Mesendoderm (in vitro differentiated cells): ENCODE measurements at regions not wholly inside any gene's neighbourhood (a gene's known extent, or its start where the extent isn't known, plus 50 kb on each side); places are given as distances from the start of the nearest gene placed in this dataset.

Experiments used
- DNase-seq: peaks from one replicate; pipeline ENCODE4 v3.0.0; 2013
- H2AK5ac ChIP-seq: 2 replicates; pipeline ENCODE4 v1.6.1; 2013; ENCODE audit warnings: low read length, inconsistent platforms
- H2BK120ac ChIP-seq: 2 replicates; pipeline ENCODE4 v1.6.1; 2013; ENCODE audit warnings: low read depth, mild to moderate bottlenecking, low read length, moderate library complexity, mixed read lengths
- H2BK15ac ChIP-seq: replicated peaks from 2 replicates; pipeline ENCODE4 v1.6.1; 2013; ENCODE audit warnings: low read depth, mild to moderate bottlenecking, moderate library complexity
- H2BK5ac ChIP-seq: 2 replicates; pipeline ENCODE4 v1.6.1; 2013; ENCODE audit warnings: low read length, inconsistent platforms
- H3K18ac ChIP-seq: 2 replicates; pipeline ENCODE4 v1.6.1; 2013; ENCODE audit warnings: mild to moderate bottlenecking, low read length, mixed read lengths
- H3K23ac ChIP-seq: one replicate; pipeline ENCODE4 v1.6.1; 2013; ENCODE audit warnings: low read length
- H3K27ac ChIP-seq: 2 replicates; pipeline ENCODE4 v1.5.1; 2013; ENCODE audit warnings: low read depth, mild to moderate bottlenecking, inconsistent platforms, low read length, moderate library complexity
- H3K27me3 ChIP-seq: 2 replicates; pipeline ENCODE4 v1.6.1; 2013; ENCODE audit warnings: low read length, control low read depth, mild to moderate bottlenecking, inconsistent platforms; ENCODE audit not compliant: insufficient read depth, poor library complexity
- H3K36me3 ChIP-seq: 2 replicates; pipeline ENCODE4 v1.6.1; 2013; ENCODE audit warnings: low read length, inconsistent platforms; ENCODE audit not compliant: control insufficient read depth, insufficient read depth
- H3K4ac ChIP-seq: one replicate; pipeline ENCODE4 v1.6.1; 2013; ENCODE audit warnings: low read depth, mild to moderate bottlenecking, low read length, moderate library complexity
- H3K4me1 ChIP-seq: 2 replicates; pipeline ENCODE4 v1.6.1; 2013; ENCODE audit warnings: low read depth, low read length, inconsistent platforms; ENCODE audit not compliant: control insufficient read depth
- H3K4me2 ChIP-seq: 2 replicates; pipeline ENCODE4 v1.6.1; 2013; ENCODE audit warnings: low read length
- H3K4me3 ChIP-seq: 2 replicates; pipeline ENCODE4 v1.5.1; 2013; ENCODE audit warnings: mild to moderate bottlenecking, low read length
- H3K56ac ChIP-seq: one replicate; pipeline ENCODE4 v1.6.1; 2013; ENCODE audit warnings: low read length
- H3K79me1 ChIP-seq: 2 replicates; pipeline ENCODE4 v1.6.1; 2013; ENCODE audit warnings: low read length, inconsistent platforms
- H3K79me2 ChIP-seq: 2 replicates; pipeline ENCODE4 v1.6.1; 2013; ENCODE audit warnings: mild to moderate bottlenecking, low read length; ENCODE audit not compliant: control insufficient read depth, insufficient read depth
- H3K9ac ChIP-seq: 2 replicates; pipeline ENCODE4 v1.6.1; 2013; ENCODE audit warnings: low read length, inconsistent platforms
- H4K5ac ChIP-seq: one replicate; pipeline ENCODE4 v1.6.1; 2013; ENCODE audit warnings: low read length
- H4K8ac ChIP-seq: one replicate; pipeline ENCODE4 v1.6.1; 2013; ENCODE audit warnings: low read depth, mild to moderate bottlenecking, control low read depth, low read length, moderate library complexity
- WGBS: extraction: QIAGEN DNeasy Blood & Tissue Kit; methylation state at CpG from one replicate; pipeline ENCODE4 v1.1.7; 2013; ENCODE audit warnings: low lambda C conversion rate, missing lambda C conversion rate; ENCODE audit not compliant: insufficient coverage; ENCODE audit errors: extremely low coverage; 5-methylcytosine and 5-hydroxymethylcytosine counted together

DNA sequence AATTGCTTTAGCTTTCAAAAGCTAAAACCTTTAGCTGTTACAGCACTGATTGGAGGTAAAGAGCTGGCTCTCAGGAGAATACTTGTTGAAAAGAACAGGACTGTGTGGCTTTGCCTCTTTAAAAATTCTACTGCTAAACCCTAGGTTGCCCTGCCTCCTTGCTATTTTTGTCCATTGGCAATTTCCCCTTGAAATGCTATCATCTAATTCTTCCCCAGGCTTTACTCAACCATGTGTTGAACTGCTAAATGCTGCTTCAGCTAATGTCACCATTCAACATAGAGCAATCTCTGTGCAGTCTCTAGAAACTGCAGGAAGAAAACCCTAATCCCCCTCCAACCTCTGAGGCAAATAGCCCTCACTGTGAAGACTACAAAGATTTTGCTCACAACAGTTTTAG, 203.7 kb upstream of the ARX start:
- H2BK120ac ChIP-seq: no peak overlapping the region

GRCh38 chrX:25213611-25214010, 197.8 kb upstream of the ARX start:
- no peak for DNase-seq
- Histone ChIP-seq H3K27ac (no peak overlapping the region), H3K4ac (no peak overlapping the region), H3K4me1 (no peaks in the 10 kb centered on the region), H3K9ac (no peak overlapping the region), H3K23ac (no peak overlapping the region), H2BK120ac (no peak overlapping the region), H3K4me3 (no peak overlapping the region), H3K36me3 (no peaks in the 10 kb centered on the region), H3K4me2 (no peak overlapping the region), H4K5ac (no peak overlapping the region), H3K18ac (no peak overlapping the region), H3K79me2 (no peaks in the 10 kb centered on the region), H3K56ac (no peak overlapping the region), H2AK5ac (no peak overlapping the region), H2BK15ac (no peak overlapping the region), H3K27me3 (no peaks in the 10 kb centered on the region), H2BK5ac (no peak overlapping the region), H4K8ac (no peak overlapping the region), H3K79me1 (no peaks in the 10 kb centered on the region)

More for the DNA sequence above, 203.7 kb upstream of the ARX start:
- Histone ChIP-seq H3K4me3 (no peak overlapping the region), H3K56ac (no peak overlapping the region), H2AK5ac (no peak overlapping the region), H3K79me1 (no peaks in the 10 kb centered on the region), H3K27ac (no peak overlapping the region), H3K79me2 (no peaks in the 10 kb centered on the region), H2BK5ac (no peak overlapping the region), H3K23ac (no peak overlapping the region), H3K4ac (no peak overlapping the region), H2BK15ac (no peak overlapping the region), H4K8ac (no peak overlapping the region), H3K9ac (no peak overlapping the region), H4K5ac (no peak overlapping the region), H3K27me3 (no peaks in the 10 kb centered on the region), H3K4me1 (no peaks in the 10 kb centered on the region), H3K18ac (no peak overlapping the region), H3K4me2 (no peak overlapping the region), H3K36me3 (no peaks in the 10 kb centered on the region)
- DNase-seq: no peak

- H2BK5ac ChIP-seq: no peak overlapping the region
- DNase-seq: no peak
- no CpG with 5 or more reads among the region's 5 CpGs for WGBS
Observed at GRCh38 chrX:25207803-25208475, 192.2 kb upstream of the ARX start.

DNA sequence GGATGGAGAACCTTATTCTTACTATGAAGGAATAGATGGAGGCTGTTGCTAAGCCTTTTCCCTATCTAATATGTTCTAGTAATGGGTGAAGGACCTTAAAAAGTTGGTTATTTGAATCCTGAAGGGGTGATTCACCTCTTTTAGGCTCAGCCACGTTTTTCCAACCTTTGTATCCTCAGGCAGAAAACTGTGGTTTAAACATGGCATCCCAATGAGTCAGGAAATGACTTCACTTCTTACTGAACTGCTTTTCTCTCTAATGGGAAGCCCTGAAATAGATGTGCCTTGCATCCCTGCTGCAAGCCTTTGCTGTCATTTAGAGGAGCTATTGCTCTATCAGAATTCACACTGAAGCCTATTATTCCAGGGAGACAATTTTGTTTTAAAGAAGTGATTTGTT, 191.0 kb upstream of the ARX start:
- Histone ChIP-seq H2BK5ac (no peak overlapping the region), H3K4me3 (no peak overlapping the region), H3K79me1 (no peaks in the 10 kb centered on the region), H3K56ac (no peak overlapping the region), H2AK5ac (no peak overlapping the region), H3K4ac (no peak overlapping the region), H3K18ac (no peak overlapping the region), H3K27me3 (no peaks in the 10 kb centered on the region), H3K4me1 (no peaks in the 10 kb centered on the region), H3K23ac (no peak overlapping the region), H3K36me3 (no peaks in the 10 kb centered on the region), H3K27ac (no peak overlapping the region), H2BK120ac (no peak overlapping the region), H3K9ac (no peak overlapping the region), H4K8ac (no peak overlapping the region), H4K5ac (no peak overlapping the region), H3K4me2 (no peak overlapping the region), H2BK15ac (no peak overlapping the region), H3K79me2 (no peaks in the 10 kb centered on the region)
- peak; percentile 39 for DNase-seq
- no CpG with 5 or more reads among the region's 1 CpG for WGBS

More at GRCh38 chrX:25207803-25208475, 192.2 kb upstream of the ARX start:
- Histone ChIP-seq H3K79me1 (no peaks in the 10 kb centered on the region), H3K56ac (no peak overlapping the region), H3K23ac (no peak overlapping the region), H3K4me1 (no peaks in the 10 kb centered on the region), H4K5ac (no peak overlapping the region), H3K4me3 (no peak overlapping the region), H2BK120ac (no peak overlapping the region), H3K79me2 (no peaks in the 10 kb centered on the region), H3K18ac (no peak overlapping the region), H2AK5ac (no peak overlapping the region), H2BK15ac (no peak overlapping the region), H3K4me2 (no peak overlapping the region), H3K27me3 (no peaks in the 10 kb centered on the region), H4K8ac (no peak overlapping the region), H3K27ac (no peak overlapping the region), H3K4ac (no peak overlapping the region), H3K36me3 (no peaks in the 10 kb centered on the region), H3K9ac (no peak overlapping the region)

- Histone ChIP-seq H3K27ac (no peak overlapping the region), H3K18ac (no peak overlapping the region), H3K36me3 (no peaks in the 10 kb centered on the region), H3K79me1 (no peaks in the 10 kb centered on the region), H2AK5ac (no peak overlapping the region), H3K4ac (no peak overlapping the region), H3K4me2 (no peak overlapping the region), H3K23ac (no peak overlapping the region), H2BK120ac (no peak overlapping the region), H3K56ac (no peak overlapping the region), H2BK5ac (no peak overlapping the region), H3K79me2 (no peaks in the 10 kb centered on the region), H3K27me3 (no peaks in the 10 kb centered on the region), H4K8ac (no peak overlapping the region), H3K4me1 (no peaks in the 10 kb centered on the region), H3K9ac (no peak overlapping the region), H4K5ac (no peak overlapping the region), H3K4me3 (no peak overlapping the region), H2BK15ac (no peak overlapping the region)
- DNase-seq: no peak
Observed at GRCh38 chrX:25204182-25204581, 188.4 kb upstream of the ARX start.

- no peaks in the 10 kb centered on the region for H3K4me1 ChIP-seq
- no peaks in the 10 kb centered on the region for H3K79me1 ChIP-seq
- H2BK15ac ChIP-seq: no peak overlapping the region
- H3K4me3 ChIP-seq: no peak overlapping the region
- no peak overlapping the region for H3K9ac ChIP-seq
- no peak overlapping the region for H4K5ac ChIP-seq
- H3K4me2 ChIP-seq: no peak overlapping the region
- no peak overlapping the region for H2BK120ac ChIP-seq
- no peak for DNase-seq
- no peak overlapping the region for H3K23ac ChIP-seq
- H4K8ac ChIP-seq: no peak overlapping the region
- no peaks in the 10 kb centered on the region for H3K36me3 ChIP-seq
- no peak overlapping the region for H2AK5ac ChIP-seq
- no CpG with 5 or more reads among the region's 2 CpGs for WGBS
- no peaks in the 10 kb centered on the region for H3K79me2 ChIP-seq
- no peaks in the 10 kb centered on the region for H3K27me3 ChIP-seq
- H3K18ac ChIP-seq: no peak overlapping the region
- no peak overlapping the region for H3K56ac ChIP-seq
- H3K27ac ChIP-seq: no peak overlapping the region
- no peak overlapping the region for H3K4ac ChIP-seq
- no peak overlapping the region for H2BK5ac ChIP-seq
Observed at GRCh38 chrX:25202827-25203226, 187.1 kb upstream of the ARX start.
